ENCODE measurements at regions not wholly inside any gene's neighbourhood (a gene's known extent, or its start where the extent isn't known, plus 50 kb on each side); places are given as distances from the start of the nearest gene placed in this dataset.

DNA sequence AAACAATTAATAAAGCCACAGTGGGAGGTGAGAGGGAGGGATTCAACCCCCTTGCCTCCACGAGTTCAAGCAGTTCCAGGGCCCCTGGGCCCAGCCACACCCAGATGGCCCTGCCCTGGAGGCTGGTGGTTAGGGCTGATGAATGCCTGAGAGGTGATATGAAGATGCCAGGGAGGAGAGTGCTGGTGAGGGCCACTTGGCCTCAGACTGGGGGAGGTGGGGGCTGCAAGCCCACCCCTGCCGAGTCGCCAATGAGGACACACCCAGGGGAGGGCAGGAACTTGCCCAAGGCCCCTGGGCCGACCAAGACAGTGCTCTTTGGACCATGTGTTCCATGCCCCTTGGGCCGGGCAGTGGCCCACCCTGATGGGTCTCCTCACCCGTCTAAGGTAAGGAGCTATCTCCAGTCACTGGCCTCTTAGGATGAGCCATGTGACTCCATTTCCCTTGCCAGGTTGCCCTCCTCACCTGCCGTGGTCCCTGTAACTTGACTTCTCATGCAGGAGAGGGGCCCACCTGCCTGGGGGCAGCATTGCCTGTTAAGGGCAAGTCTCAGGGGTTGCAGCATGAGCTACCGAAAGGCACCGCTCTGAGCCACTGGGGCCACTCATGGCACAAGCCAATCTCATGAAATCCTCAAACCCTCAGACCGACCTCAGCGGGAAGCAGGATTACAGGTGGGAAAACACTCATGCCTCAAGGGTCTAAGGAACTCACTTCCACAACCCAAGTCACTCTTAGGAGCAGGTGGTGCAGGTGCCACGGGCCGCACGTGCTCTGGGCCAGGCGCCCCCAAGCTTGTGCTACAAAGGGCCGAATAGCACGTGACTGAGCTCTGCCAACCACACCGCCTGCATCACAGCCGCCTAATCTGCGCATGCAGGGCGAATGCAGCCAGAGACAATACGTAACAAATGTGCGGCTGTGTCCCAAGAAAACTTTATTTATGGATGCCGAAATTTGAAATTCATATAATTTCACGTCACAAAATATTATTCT, 147.4 kb upstream of the MLN start:
- no peak for DNase-seq

- no peak for DNase-seq
Measured at GRCh38 chr6:33950472-33950881, 146.7 kb upstream of the MLN start.

- no peak for DNase-seq
Measured at GRCh38 chr6:33949877-33950435, 146.2 kb upstream of the MLN start.

DNA sequence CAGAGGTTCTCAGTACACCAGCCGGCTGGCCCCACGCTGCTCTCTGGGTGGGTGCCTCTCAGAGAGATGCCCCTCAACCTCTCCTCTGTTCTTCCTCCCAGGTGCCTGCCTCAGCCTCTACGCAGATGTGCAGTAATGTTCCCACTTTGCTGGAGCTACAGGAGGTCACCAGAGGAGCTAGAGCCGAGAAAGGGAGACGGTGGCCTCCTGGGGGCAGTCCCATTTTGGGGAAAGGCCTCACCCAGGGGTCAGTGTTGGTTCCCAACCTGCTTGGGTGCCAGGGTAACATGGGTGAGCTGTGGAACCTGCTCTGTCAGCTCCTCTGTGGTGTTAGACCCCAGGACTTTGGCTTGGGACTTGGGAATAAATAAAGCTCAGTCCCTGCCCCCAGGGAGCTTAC, 145.3 kb upstream of the MLN start:
- no peak for DNase-seq

- DNase-seq, result no peak
Measured at GRCh38 chr6:33947916-33948594, 144.3 kb upstream of the MLN start.

GRCh38 chr6:33947047-33947446, 143.2 kb upstream of the MLN start:
- DNase-seq, result peak in 1 of 5 donors; percentile 3

GRCh38 chr6:33945931-33946330, 142.1 kb upstream of the MLN start:
- DNase-seq, result no peak

DNA sequence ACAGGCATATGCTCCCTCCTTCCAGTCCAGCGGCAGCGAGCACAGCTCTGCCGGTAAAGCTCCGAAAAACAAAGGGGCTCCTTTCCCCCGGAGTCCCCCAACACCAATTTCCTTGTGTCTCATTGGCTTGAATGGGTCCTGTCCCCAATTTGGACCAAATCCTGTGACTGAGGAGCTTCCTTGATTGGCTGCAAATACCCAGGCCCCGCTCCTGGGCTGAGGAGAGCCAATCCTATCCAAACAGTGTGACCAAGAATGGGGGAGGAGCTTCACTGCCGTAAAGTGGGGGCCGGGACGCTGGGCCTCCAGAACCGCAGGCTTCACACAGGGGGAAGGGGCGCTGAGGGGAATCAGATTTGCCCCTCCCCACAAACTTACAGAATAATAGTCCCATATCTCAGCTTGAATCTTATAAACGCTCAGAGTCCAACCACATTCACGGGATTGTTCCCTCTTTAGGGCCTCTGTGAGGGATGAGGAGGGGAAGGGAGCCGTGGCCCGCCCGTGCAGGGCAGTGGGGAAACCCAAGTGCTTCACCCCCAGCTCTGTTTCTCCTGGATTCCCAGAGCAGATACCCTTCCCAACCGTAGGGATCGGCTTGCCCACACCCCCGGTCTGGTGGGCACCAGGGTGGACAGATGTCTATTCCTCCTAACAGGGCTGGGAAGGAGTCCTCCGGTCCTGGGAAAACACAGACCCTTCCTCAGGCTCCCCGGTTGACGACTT, 141.0 kb upstream of the MLN start:
- no peak for DNase-seq

- DNase-seq, result no peak
Measured at GRCh38 chr6:33936886-33937285, 133.1 kb upstream of the MLN start.

DNA sequence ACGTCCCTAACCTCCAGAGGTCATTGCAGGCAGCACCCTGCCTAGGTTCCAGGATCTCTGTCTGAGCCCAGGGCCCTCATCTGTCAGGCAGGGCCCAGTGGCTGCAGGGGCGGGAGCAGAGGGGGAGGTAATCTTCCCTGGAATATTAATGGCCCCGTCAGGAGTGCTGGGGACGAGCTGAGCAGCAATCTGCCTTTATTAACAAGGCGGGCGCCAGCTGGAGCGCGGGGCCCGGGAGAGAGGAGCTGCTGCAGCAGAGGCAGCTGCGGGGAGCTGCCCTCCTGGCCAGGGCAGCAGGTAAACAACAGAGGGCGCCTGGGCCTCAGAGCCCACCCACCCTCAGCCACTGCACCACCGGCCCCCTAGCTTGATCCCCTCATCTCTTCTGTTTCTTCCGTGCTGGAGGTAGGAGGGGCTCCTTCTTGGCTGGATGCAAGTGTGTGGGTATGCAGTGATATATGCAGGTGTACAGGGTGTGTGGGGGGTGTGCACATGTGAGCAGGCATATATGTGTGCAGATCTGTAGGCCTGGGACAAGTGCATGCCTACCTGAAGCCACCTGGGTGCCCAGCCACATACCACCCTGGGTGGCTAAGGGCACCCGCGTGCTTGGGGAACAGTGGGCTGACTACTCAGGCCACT, 131.8 kb upstream of the MLN start:
- DNase-seq, result no peak

DNA sequence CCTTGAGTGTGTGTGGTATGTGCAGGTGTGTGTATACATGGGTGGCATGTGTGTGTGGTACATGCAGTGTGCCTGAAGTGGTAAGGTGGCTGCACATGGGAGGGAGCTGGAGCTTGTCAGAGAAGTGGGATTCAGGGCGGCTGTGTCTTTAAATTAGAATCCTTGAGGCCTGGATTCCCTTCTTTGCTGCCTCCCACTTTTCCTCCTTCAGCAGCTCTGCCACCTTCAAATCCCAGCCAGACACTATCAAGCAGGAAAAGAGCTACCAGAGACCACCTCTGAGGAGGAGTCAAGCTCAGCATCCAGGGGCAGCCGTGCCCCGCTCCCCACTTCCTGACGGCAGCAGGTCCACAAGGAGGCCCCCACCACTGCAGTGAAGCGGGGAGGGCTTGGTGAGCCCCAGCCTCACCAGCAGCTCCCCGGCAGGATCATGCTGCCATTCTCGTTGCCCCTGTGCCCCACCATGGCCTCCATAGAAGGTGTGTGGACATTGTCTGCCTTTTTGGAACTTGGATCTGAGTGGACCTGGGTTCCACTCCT, 131.0 kb upstream of the MLN start:
- DNase-seq, result no peak

GRCh38 chr6:33933101-33933500, 129.3 kb upstream of the MLN start:
- DNase-seq, result no peak

DNA sequence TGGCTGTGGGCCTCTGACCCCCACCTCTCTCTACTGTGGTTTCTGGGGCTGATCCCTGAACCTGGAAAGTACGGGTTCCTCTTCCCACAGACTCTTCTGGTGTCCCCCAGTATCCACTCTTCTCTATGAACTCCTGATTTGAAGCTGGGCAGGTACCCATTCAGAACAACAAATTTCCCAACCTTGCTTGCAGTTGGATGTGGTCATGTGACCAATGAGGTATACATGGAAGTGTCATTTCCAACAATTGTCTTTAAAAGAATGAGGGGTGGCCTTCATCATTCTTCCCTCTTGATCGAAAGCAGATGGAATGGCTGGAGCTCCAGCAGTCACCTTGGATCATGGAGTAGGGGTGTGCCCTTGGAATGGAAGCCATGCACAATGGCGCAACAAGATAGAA, 128.0 kb upstream of the MLN start:
- DNase-seq, result no peak

- DNase-seq, result no peak
Measured at GRCh38 chr6:33929575-33930288, 125.9 kb upstream of the MLN start.

- DNase-seq, result no peak
Measured at GRCh38 chr6:33927616-33928015, 123.8 kb upstream of the MLN start.

DNA sequence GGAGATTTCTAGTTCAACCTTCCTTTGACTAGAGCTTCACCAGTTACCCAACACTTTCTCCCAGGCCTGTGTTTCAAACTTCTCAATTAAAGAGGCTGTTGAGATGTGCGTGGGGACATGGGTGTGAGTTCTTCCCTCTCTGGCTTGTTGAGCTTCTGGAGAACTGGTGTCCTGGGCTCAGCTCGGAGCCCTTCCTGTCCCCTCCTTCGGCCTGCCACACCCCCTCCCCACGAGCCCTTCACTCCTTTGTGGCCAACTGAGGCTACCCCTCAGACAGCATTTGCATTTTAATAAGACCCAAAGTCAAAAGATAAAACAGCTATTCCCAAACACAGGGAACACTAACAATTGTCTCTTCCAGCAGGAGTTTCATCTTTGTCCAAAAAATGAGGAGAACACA, 123.3 kb upstream of the MLN start:
- DNase-seq, result no peak

DNA sequence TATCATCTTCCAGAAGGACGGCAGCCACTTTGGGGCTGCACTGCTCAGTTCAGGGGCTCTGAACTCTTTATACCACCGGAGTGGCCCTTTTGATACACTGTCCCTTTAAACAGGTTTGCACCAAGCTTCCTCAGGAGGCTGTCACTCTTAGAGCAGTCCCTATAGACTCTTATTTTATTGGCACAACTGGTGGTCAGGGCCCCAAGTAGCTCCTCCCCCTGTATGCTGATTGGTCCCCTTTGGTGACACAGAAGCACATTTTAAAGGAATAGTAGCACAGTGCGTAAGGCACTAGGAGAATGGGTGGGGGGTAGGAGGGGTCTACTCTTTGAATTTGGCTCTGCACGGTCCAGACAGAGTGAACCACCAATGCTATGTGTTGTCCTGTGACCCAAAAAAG, 122.6 kb upstream of the MLN start:
- DNase-seq, result no peak

- no peak for DNase-seq
Measured at GRCh38 chr6:33925936-33926335, 122.1 kb upstream of the MLN start.

- DNase-seq, result no peak
Measured at GRCh38 chr6:33925210-33925609, 121.4 kb upstream of the MLN start.

DNA sequence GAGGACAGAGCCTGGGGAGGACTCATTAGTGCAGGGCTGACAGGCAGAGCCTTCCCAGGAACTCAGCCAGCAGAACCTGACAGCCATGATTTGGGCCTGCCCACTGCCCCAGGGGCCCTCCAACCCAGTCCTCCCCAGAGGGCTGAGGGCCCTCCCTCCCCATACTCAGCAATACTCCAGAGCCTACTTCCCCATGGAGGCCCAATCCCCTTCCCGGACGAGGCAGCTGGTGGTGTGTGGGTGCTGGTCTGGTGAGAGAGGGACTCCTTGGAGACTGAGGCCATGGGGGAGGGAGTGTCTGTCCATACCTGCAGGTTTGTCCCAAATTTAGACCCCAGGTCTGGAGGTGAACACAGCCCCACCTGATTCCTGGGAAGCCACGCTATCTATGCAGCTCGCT, 120.9 kb upstream of the MLN start:
- no peak for DNase-seq

GRCh38 chr6:33923857-33924514, 120.2 kb upstream of the MLN start:
- peak in 1 of 5 donors; percentile 22 for DNase-seq
